ENCODE measurements at regions not wholly inside any gene's neighbourhood (a gene's known extent, or its start where the extent isn't known, plus 50 kb on each side); places are given as distances from the start of the nearest gene placed in this dataset.

DNA sequence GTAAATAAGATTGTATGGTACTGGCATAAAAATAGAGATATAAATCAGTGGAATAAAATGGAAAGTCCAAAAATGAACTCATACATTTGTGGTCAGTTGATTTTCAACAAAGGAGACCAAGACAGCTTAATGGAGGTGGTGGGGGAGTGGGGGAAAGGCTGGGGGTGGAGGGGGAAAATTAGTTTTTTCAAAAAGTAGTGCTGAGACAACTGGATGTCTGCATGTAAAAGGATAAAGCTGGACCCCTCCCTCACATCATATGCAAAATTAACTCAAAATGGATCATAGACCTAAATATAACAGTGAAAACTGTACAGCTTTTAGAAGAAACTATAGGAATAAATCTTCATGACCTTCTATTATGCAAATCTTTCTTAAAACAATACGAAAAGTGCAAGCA, 107.0 kb downstream of the HMHB1 start (continued):
- TF ChIP-seq ZNF449 (tag by site-specific recombination; IDR thresholded peaks at IDR 0.05) (no peak), ZNF529 (tag by site-specific recombination; IDR thresholded peaks at IDR 0.05; ENCODE audit: insufficient replicate concordance) (no peak), ZNF707 (tag by site-specific recombination; IDR thresholded peaks at IDR 0.05) (no peak)

GRCh38 chr5:143920772-143921171, 108.8 kb downstream of the HMHB1 start:
- no peak overlapping the region for H3K27ac ChIP-seq (ENCODE audit: extremely low read depth, low read depth, low read length)
- ChIA-PET POLR2A (no interaction called here), CTCF (no interaction called here)
- H3K4me3 ChIP-seq (ENCODE audit: low read depth, low read length): no peak overlapping the region
- no peaks in the 10 kb centered on the region for H3K9me3 ChIP-seq (ENCODE audit: control insufficient read depth, insufficient read depth, low read depth, low read length)
- TF ChIP-seq ZNF16 (tag by site-specific recombination; IDR thresholded peaks at IDR 0.05; ENCODE audit: low read depth) (no peak), ZNF571 (tag by site-specific recombination; IDR thresholded peaks at IDR 0.05) (no peak), ZNF394 (tag by site-specific recombination; IDR thresholded peaks at IDR 0.05; ENCODE audit: borderline replicate concordance) (no peak), WT1 (tag by site-specific recombination; IDR thresholded peaks at IDR 0.05) (no peak), MEIS1 (CRISPR knock-in tag; IDR thresholded peaks at IDR 0.05; ENCODE audit: borderline replicate concordance) (no peak), ZNF324 (tag by site-specific recombination; IDR thresholded peaks at IDR 0.05) (no peak), ZNF292 (tag by site-specific recombination; IDR thresholded peaks at IDR 0.05; ENCODE audit: borderline replicate concordance, low read depth) (no peak)
- TF ChIP-seq, protein P1, sequence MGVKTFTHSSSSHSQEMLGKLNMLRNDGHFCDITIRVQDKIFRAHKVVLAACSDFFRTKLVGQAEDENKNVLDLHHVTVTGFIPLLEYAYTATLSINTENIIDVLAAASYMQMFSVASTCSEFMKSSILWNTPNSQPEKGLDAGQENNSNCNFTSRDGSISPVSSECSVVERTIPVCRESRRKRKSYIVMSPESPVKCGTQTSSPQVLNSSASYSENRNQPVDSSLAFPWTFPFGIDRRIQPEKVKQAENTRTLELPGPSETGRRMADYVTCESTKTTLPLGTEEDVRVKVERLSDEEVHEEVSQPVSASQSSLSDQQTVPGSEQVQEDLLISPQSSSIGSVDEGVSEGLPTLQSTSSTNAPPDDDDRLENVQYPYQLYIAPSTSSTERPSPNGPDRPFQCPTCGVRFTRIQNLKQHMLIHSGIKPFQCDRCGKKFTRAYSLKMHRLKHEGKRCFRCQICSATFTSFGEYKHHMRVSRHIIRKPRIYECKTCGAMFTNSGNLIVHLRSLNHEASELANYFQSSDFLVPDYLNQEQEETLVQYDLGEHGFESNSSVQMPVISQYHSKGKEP (tag by site-specific recombination; IDR thresholded peaks at IDR 0.05): no peak
- TF ChIP-seq, protein P2, sequence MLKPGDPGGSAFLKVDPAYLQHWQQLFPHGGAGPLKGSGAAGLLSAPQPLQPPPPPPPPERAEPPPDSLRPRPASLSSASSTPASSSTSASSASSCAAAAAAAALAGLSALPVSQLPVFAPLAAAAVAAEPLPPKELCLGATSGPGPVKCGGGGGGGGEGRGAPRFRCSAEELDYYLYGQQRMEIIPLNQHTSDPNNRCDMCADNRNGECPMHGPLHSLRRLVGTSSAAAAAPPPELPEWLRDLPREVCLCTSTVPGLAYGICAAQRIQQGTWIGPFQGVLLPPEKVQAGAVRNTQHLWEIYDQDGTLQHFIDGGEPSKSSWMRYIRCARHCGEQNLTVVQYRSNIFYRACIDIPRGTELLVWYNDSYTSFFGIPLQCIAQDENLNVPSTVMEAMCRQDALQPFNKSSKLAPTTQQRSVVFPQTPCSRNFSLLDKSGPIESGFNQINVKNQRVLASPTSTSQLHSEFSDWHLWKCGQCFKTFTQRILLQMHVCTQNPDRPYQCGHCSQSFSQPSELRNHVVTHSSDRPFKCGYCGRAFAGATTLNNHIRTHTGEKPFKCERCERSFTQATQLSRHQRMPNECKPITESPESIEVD (tag by site-specific recombination; IDR thresholded peaks at IDR 0.05): no peak
- TF ChIP-seq, protein P3, sequence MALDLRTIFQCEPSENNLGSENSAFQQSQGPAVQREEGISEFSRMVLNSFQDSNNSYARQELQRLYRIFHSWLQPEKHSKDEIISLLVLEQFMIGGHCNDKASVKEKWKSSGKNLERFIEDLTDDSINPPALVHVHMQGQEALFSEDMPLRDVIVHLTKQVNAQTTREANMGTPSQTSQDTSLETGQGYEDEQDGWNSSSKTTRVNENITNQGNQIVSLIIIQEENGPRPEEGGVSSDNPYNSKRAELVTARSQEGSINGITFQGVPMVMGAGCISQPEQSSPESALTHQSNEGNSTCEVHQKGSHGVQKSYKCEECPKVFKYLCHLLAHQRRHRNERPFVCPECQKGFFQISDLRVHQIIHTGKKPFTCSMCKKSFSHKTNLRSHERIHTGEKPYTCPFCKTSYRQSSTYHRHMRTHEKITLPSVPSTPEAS (tag by site-specific recombination; IDR thresholded peaks at IDR 0.05): no peak
- no peaks in the 10 kb centered on the region for H3K36me3 ChIP-seq (ENCODE audit: control insufficient read depth in 2 of 2, insufficient read depth in 1 of 2, low read length in 2 of 2)
- H3K4me1 ChIP-seq (ENCODE audit: control insufficient read depth, insufficient read depth, low read length): peaks cover 4% of the 10 kb centered on the region; the same call in 1 of the 2 replicates

DNA sequence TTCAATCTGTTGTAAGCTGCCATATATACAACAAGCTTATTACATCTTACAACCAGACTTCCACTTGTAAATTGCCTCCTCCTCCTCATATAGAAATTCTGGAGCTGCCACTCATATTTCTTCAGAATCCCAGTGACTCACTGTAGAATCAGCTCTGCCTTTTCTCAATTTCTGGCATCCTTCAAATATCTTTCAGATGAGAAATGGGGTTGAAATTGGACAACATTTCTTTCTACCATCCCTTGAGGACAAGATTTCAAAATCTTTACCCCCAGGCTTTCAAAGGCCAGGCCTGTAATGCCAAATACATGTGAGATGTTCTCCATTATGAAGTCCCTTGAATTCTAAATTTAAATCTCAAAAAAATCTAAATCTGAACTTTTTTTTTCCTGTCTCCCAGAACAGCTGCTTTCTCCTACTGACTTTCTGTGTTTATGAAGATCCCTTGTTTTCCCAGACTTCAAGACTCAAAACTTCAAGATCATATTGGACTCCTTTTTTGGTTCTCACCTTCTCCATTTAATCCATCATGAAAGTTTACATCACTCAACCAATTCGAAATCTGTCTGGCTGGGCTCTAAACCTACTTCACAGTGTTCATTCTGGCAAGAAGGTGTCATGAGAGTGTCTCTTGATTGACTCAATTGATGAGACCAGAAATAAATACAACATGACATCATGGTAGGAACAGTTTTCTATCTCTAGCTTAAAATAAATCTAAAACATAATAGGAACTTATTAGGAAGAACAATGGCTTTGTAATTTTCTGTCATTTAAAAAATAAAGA, 109.8 kb downstream of the HMHB1 start:
- Histone ChIP-seq H3K4me1 (ENCODE audit: control insufficient read depth, insufficient read depth, low read length) (peaks cover 4% of the 10 kb centered on the region; the same call in 1 of the 2 replicates), H3K36me3 (ENCODE audit: control insufficient read depth in 2 of 2, insufficient read depth in 1 of 2, low read length in 2 of 2) (no peaks in the 10 kb centered on the region), H3K9me3 (ENCODE audit: control insufficient read depth, insufficient read depth, low read depth, low read length) (no peaks in the 10 kb centered on the region), H3K27ac (ENCODE audit: extremely low read depth, low read depth, low read length) (no peak overlapping the region), H3K4me3 (ENCODE audit: low read depth, low read length) (no peak overlapping the region)
- ChIA-PET POLR2A (no interaction called here), CTCF (interaction anchor here (0.5 to 1.5 kb wide), 4 partner anchors 9 to 1154 kb away, joined by 3 to 5 read pairs (median 4); no protein-coding TSS in a partner anchor)
- TF ChIP-seq ZNF692 (tag by site-specific recombination; IDR thresholded peaks at IDR 0.05) (no peak), KLF9 (tag by site-specific recombination; IDR thresholded peaks at IDR 0.05; ENCODE audit: low read depth) (no peak), REPIN1 (tag by site-specific recombination; IDR thresholded peaks at IDR 0.05; ENCODE audit: low read depth) (no peak), PRDM2 (tag by site-specific recombination; IDR thresholded peaks at IDR 0.05; ENCODE audit: borderline replicate concordance) (no peak)
